Activated T-cell treated with anti-CD3 and anti-CD28 coated beads, Interleukin-2, amount 50 U/mL, for 24 hours (primary cell): ENCODE measurements at regions not wholly inside any gene's neighbourhood (a gene's known extent, or its start where the extent isn't known, plus 50 kb on each side); places are given as distances from the start of the nearest gene placed in this dataset.
"Not testable (repeated sequence)": the region's sequence is repeated elsewhere in the genome, so short reads cannot be mapped to it uniquely, and the experiment has no call there.

ENCODE experiments used
- DNase-seq: peaks from one replicate; pipeline ENCODE4 v3.0.0-alpha.2; 2020
- H3K27ac Mint-ChIP-seq: 2 replicates; pipeline ENCODE4 v1.8.0; 2020; ENCODE audit warnings: mild to moderate bottlenecking, mixed read lengths
- H3K27me3 Mint-ChIP-seq: 2 replicates; pipeline ENCODE4 v1.8.0; 2020; ENCODE audit warnings: mixed read lengths
- H3K36me3 Mint-ChIP-seq: 2 replicates; pipeline ENCODE4 v1.8.0; 2020; ENCODE audit warnings: low read depth, mixed read lengths
- H3K4me1 Mint-ChIP-seq: 2 replicates; pipeline ENCODE4 v1.8.0; 2020; ENCODE audit warnings: low read depth, mixed read lengths
- H3K4me3 Mint-ChIP-seq: 2 replicates; pipeline ENCODE4 v1.8.0; 2020; ENCODE audit warnings: mild to moderate bottlenecking, moderate library complexity, mixed read lengths
- H3K9me3 Mint-ChIP-seq: 2 replicates; pipeline ENCODE4 v1.8.0; 2020; ENCODE audit warnings: mixed read lengths

- not testable (repeated sequence) for H3K27me3 Mint-ChIP-seq, H3K27ac Mint-ChIP-seq, H3K4me3 Mint-ChIP-seq, H3K4me1 Mint-ChIP-seq, DNase-seq, H3K9me3 Mint-ChIP-seq, H3K36me3 Mint-ChIP-seq
These were observed 400.5 kb downstream of the CAAP1 start for GRCh38 chr9:26491922-26492607.

GRCh38 chr9:26483991-26484390, 408.6 kb downstream of the CAAP1 start:
- Mint-ChIP-seq H3K4me1 (no peaks in the 10 kb centered on the region), H3K36me3 (no peaks in the 10 kb centered on the region), H3K9me3 (peaks cover 10% of the 10 kb centered on the region), H3K27ac (no peak overlapping the region), H3K4me3 (no peak overlapping the region), H3K27me3 (no peaks in the 10 kb centered on the region)
- DNase-seq, result no peak

- H3K36me3 Mint-ChIP-seq, result no peaks in the 10 kb centered on the region
- no peak for DNase-seq
- H3K27me3 Mint-ChIP-seq, result no peaks in the 10 kb centered on the region
- no peak overlapping the region for H3K27ac Mint-ChIP-seq
- no peaks in the 10 kb centered on the region for H3K4me1 Mint-ChIP-seq
- peaks cover 5% of the 10 kb centered on the region for H3K9me3 Mint-ChIP-seq
- no peak overlapping the region for H3K4me3 Mint-ChIP-seq
These were observed 414.6 kb downstream of the CAAP1 start for GRCh38 chr9:26477963-26478362.

DNA sequence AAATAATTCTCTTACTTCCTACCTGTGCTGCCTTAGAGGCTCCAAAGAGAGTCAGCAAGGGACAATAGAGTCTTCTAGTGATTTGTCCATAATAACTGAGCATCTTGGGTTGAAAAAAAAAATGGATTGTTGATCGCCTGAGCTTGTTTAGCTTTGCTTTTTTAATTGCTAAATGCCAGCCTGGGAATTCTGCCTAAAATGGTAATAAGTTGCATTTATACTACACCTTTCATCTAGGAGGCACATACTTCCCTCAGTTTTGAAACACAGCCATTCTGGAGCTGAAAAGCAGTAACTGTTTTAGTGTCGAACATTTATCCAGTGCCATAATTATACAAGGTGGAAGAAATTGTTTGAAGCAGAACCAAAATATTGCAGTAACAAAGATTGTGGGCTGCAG, 421.3 kb downstream of the CAAP1 start:
- no peak overlapping the region for H3K4me3 Mint-ChIP-seq

GRCh38 chr9:26470284-26470683, 422.3 kb downstream of the CAAP1 start:
- Mint-ChIP-seq H3K4me1 (no peaks in the 10 kb centered on the region), H3K27ac (no peak overlapping the region), H3K36me3 (no peaks in the 10 kb centered on the region), H3K27me3 (no peaks in the 10 kb centered on the region), H3K4me3 (no peak overlapping the region), H3K9me3 (peaks cover 6% of the 10 kb centered on the region)
- no peak for DNase-seq

More for the DNA sequence above, 421.3 kb downstream of the CAAP1 start:
- H3K27ac Mint-ChIP-seq, result no peak overlapping the region
- no peaks in the 10 kb centered on the region for H3K27me3 Mint-ChIP-seq
- DNase-seq, result no peak
- H3K9me3 Mint-ChIP-seq, result peaks cover 10% of the 10 kb centered on the region
- H3K4me1 Mint-ChIP-seq, result no peaks in the 10 kb centered on the region
- no peaks in the 10 kb centered on the region for H3K36me3 Mint-ChIP-seq

GRCh38 chr9:26463837-26464236, 428.8 kb downstream of the CAAP1 start:
- Mint-ChIP-seq H3K4me1 (no peaks in the 10 kb centered on the region), H3K4me3 (no peak overlapping the region), H3K27ac (no peak overlapping the region), H3K36me3 (no peaks in the 10 kb centered on the region), H3K27me3 (no peaks in the 10 kb centered on the region), H3K9me3 (peaks cover 12% of the 10 kb centered on the region)
- no peak for DNase-seq

GRCh38 chr9:26462751-26463150, 429.9 kb downstream of the CAAP1 start:
- H3K4me3 Mint-ChIP-seq, result no peak overlapping the region
- no peak overlapping the region for H3K27ac Mint-ChIP-seq
- H3K27me3 Mint-ChIP-seq, result no peaks in the 10 kb centered on the region
- peaks cover 12% of the 10 kb centered on the region for H3K9me3 Mint-ChIP-seq
- no peak for DNase-seq
- H3K4me1 Mint-ChIP-seq, result no peaks in the 10 kb centered on the region
- H3K36me3 Mint-ChIP-seq, result no peaks in the 10 kb centered on the region

- no peak for DNase-seq
- Mint-ChIP-seq H3K9me3 (peaks cover 12% of the 10 kb centered on the region), H3K27me3 (no peaks in the 10 kb centered on the region), H3K4me3 (no peak overlapping the region), H3K4me1 (no peaks in the 10 kb centered on the region), H3K36me3 (no peaks in the 10 kb centered on the region), H3K27ac (no peak overlapping the region)
These were observed 430.4 kb downstream of the CAAP1 start for GRCh38 chr9:26462213-26462612.

GRCh38 chr9:26460624-26461023, 432.0 kb downstream of the CAAP1 start:
- Mint-ChIP-seq H3K4me1 (no peaks in the 10 kb centered on the region), H3K27me3 (no peaks in the 10 kb centered on the region), H3K9me3 (peaks cover 12% of the 10 kb centered on the region), H3K36me3 (no peaks in the 10 kb centered on the region), H3K4me3 (no peak overlapping the region), H3K27ac (no peak overlapping the region)
- DNase-seq, result no peak

GRCh38 chr9:26459959-26460358, 432.6 kb downstream of the CAAP1 start:
- Mint-ChIP-seq H3K36me3 (no peaks in the 10 kb centered on the region), H3K27me3 (no peaks in the 10 kb centered on the region), H3K4me3 (no peak overlapping the region), H3K9me3 (peaks cover 12% of the 10 kb centered on the region), H3K4me1 (no peaks in the 10 kb centered on the region), H3K27ac (no peak overlapping the region)
- no peak for DNase-seq

DNA sequence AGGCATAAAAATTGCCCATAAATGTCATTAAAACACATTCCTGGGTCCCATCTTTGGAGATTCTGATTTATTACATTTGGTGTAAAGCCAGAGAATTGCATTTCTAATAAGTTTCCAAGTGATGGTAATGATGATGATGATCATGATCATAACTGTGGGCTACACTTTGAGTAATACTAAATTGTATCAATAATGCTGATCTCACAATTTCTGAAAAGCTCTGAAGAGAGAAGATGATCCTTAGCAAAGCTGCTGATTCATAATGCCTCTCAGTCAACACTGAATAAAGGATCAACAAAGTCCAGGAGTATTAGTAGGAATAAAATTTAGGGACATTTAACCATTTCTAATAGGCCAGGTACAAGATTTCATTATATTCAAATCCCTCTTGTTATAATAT, 434.5 kb downstream of the CAAP1 start:
- Mint-ChIP-seq H3K9me3 (peaks cover 12% of the 10 kb centered on the region), H3K27ac (no peak overlapping the region), H3K36me3 (no peaks in the 10 kb centered on the region), H3K4me1 (no peaks in the 10 kb centered on the region), H3K4me3 (no peak overlapping the region), H3K27me3 (no peaks in the 10 kb centered on the region)
- no peak for DNase-seq

GRCh38 chr9:26457151-26457550, 435.5 kb downstream of the CAAP1 start:
- Mint-ChIP-seq H3K27me3 (no peaks in the 10 kb centered on the region), H3K36me3 (no peaks in the 10 kb centered on the region), H3K27ac (no peak overlapping the region), H3K9me3 (peaks cover 13% of the 10 kb centered on the region), H3K4me3 (no peak overlapping the region), H3K4me1 (no peaks in the 10 kb centered on the region)
- DNase-seq, result no peak

GRCh38 chr9:26439061-26439624, 453.5 kb downstream of the CAAP1 start:
- Mint-ChIP-seq H3K36me3 (no peaks in the 10 kb centered on the region), H3K9me3 (no peaks in the 10 kb centered on the region), H3K4me1 (no peaks in the 10 kb centered on the region), H3K27me3 (no peaks in the 10 kb centered on the region), H3K27ac (no peak overlapping the region), H3K4me3 (no peak overlapping the region)
- no peak for DNase-seq

- H3K27ac Mint-ChIP-seq, result no peak overlapping the region
These were observed 455.4 kb downstream of the CAAP1 start for GRCh38 chr9:26437056-26437711.

GRCh38 chr9:26426551-26427131, 466.0 kb downstream of the CAAP1 start:
- no peaks in the 10 kb centered on the region for H3K4me1 Mint-ChIP-seq

More at GRCh38 chr9:26437056-26437711, 455.4 kb downstream of the CAAP1 start:
- H3K9me3 Mint-ChIP-seq, result peaks cover 1% of the 10 kb centered on the region
- no peak for DNase-seq
- H3K4me3 Mint-ChIP-seq, result no peak overlapping the region
- no peaks in the 10 kb centered on the region for H3K4me1 Mint-ChIP-seq
- no peaks in the 10 kb centered on the region for H3K36me3 Mint-ChIP-seq
- H3K27me3 Mint-ChIP-seq, result no peaks in the 10 kb centered on the region

More at GRCh38 chr9:26426551-26427131, 466.0 kb downstream of the CAAP1 start:
- peaks cover 23% of the 10 kb centered on the region for H3K9me3 Mint-ChIP-seq
- no peak for DNase-seq
- H3K4me3 Mint-ChIP-seq, result no peak overlapping the region
- no peaks in the 10 kb centered on the region for H3K36me3 Mint-ChIP-seq
- no peaks in the 10 kb centered on the region for H3K27me3 Mint-ChIP-seq
- no peak overlapping the region for H3K27ac Mint-ChIP-seq
